ENCODE measurements at regions not wholly inside any gene's neighbourhood (a gene's known extent, or its start where the extent isn't known, plus 50 kb on each side); places are given as distances from the start of the nearest gene placed in this dataset.

DNA sequence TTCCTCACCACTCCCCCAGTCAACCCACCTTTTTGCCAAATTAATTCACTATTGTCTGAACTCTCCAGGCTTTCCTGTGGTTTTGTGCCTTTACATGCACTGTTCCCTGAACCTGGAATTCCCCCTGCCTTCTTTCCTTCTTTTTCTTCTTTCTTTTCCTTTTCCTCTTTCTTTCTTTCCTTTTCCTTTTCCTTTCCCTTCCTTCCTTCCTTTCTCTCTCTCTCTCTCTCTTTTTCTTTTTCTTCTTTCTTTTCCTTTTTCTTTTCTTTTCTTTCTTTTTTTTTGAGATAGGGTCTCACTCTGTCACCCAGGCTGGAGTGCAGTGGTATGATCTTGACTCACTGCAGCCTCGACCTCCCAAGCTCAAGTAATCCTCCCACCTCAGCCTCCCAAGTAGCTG, 56.6 kb upstream of the CDC42BPA start:
- Histone ChIP-seq H3K27me3 (replicated peaks) (no peaks in the 10 kb centered on the region), H3K4me3 (ENCODE audit: low read depth, low read length) (no peak overlapping the region), H3K36me3 (replicated peaks) (no peaks in the 10 kb centered on the region), H3K27ac (no peak overlapping the region)
- in situ Hi-C loops (cut with HindIII; ENCODE audit: low pct_ligation_motif_present, low sequenced_read_pairs), result no loop called here
- no peak for DNase-seq
- TF ChIP-seq, protein P1, sequence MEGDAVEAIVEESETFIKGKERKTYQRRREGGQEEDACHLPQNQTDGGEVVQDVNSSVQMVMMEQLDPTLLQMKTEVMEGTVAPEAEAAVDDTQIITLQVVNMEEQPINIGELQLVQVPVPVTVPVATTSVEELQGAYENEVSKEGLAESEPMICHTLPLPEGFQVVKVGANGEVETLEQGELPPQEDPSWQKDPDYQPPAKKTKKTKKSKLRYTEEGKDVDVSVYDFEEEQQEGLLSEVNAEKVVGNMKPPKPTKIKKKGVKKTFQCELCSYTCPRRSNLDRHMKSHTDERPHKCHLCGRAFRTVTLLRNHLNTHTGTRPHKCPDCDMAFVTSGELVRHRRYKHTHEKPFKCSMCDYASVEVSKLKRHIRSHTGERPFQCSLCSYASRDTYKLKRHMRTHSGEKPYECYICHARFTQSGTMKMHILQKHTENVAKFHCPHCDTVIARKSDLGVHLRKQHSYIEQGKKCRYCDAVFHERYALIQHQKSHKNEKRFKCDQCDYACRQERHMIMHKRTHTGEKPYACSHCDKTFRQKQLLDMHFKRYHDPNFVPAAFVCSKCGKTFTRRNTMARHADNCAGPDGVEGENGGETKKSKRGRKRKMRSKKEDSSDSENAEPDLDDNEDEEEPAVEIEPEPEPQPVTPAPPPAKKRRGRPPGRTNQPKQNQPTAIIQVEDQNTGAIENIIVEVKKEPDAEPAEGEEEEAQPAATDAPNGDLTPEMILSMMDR (IDR thresholded peaks at IDR 0.05; ENCODE audit: low read depth, low read length, missing control alignments), result no peak

- DNase-seq, result peak; percentile 57
- no peak overlapping the region for H3K27ac ChIP-seq
- no peak overlapping the region for H3K4me3 ChIP-seq (ENCODE audit: low read depth, low read length)
- TF ChIP-seq, protein P1 (IDR thresholded peaks at IDR 0.05; ENCODE audit: low read depth, low read length, missing control alignments), result no peak
- H3K27me3 ChIP-seq (replicated peaks), result no peaks in the 10 kb centered on the region
- no peaks in the 10 kb centered on the region for H3K36me3 ChIP-seq (replicated peaks)
- in situ Hi-C loops (cut with HindIII; ENCODE audit: low pct_ligation_motif_present, low sequenced_read_pairs), result no loop called here
Observed at GRCh38 chr1:227372726-227373130, 54.4 kb upstream of the CDC42BPA start.

DNA sequence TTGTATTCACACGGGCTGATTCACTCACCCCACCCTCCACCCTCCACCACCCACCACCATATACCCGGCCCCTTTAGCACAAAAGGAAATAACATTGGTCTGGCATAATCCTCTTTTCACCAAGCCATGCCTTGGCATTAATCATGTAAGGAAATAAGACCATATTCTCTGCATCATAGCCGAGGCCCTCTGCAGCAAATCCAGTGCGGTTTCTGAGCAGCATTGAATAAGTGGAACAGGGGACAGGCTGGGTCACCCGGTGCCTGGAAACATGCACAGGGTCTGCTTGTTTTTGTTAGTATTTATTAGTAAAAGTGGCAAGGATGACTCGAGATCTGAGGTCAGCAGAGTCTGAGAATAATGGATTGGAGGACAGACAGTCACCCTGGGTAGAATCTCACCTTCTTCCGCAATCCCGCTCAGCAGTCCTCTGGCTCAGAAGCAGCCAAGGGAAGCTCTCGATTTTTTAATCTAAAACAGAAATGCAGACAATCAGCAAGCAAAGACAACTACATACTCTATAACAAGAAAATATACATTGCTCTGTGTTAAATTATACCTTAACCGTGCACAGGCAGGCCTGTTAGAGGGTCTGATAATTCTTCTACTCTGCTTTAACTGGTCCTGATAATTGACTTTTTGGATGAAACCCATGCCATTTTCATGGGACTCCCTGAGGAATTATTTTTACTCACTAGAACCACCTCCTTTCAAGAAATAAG, 52.4 kb upstream of the CDC42BPA start:
- H3K36me3 ChIP-seq (replicated peaks), result no peaks in the 10 kb centered on the region
- in situ Hi-C loops (cut with HindIII; ENCODE audit: low pct_ligation_motif_present, low sequenced_read_pairs), result no loop called here
- DNase-seq, result peak; percentile 16
- H3K27ac ChIP-seq, result no peak overlapping the region
- no peak overlapping the region for H3K4me3 ChIP-seq (ENCODE audit: low read depth, low read length)
- no peaks in the 10 kb centered on the region for H3K27me3 ChIP-seq (replicated peaks)
- TF ChIP-seq, protein P1 (IDR thresholded peaks at IDR 0.05; ENCODE audit: low read depth, low read length, missing control alignments), result no peak

DNA sequence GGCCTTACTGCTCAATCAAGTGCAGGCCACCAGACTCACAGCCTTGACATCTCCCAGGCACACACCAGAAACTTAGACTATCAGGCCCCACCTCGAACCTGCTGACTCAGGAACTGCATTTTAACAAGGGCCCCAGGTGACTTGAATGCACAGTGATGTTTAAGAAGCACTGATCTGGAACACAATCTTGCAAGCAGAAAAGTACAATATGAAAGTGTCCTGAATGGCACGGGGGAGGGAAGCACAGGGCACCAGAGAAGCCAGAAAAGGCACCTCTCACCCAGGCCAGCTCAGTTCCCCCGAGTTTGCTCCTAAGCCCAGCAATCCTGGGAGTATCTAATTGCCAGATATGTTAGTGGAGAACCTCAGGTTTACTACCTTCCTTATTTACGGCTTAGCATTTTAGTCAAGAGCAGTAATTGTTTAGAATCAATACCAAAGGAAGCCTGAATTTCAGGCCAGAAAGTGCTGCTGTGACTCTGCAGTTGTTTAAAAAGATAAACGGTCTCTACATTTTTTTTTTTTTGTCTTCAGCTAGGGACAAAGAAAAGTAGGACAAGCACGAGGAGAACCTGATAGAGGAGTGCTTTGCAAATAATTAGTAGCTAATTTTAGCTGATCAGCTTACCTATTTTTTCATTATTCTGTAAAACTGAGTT, 50.9 kb upstream of the CDC42BPA start:
- TF ChIP-seq, protein P1 (IDR thresholded peaks at IDR 0.05; ENCODE audit: low read depth, low read length, missing control alignments), result no peak
- no peaks in the 10 kb centered on the region for H3K36me3 ChIP-seq (replicated peaks)
- in situ Hi-C loops (cut with HindIII; ENCODE audit: low pct_ligation_motif_present, low sequenced_read_pairs), result no loop called here
- no peak overlapping the region for H3K27ac ChIP-seq
- no peaks in the 10 kb centered on the region for H3K27me3 ChIP-seq (replicated peaks)
- H3K4me3 ChIP-seq (ENCODE audit: low read depth, low read length), result no peak overlapping the region
- DNase-seq, result no peak

Data from brain microvascular endothelial cell (primary cell).